ENCODE measurements at regions not wholly inside any gene's neighbourhood (a gene's known extent, or its start where the extent isn't known, plus 50 kb on each side); places are given as distances from the start of the nearest gene placed in this dataset.

- no peak overlapping the region for H3K4me2 ChIP-seq (ENCODE audit: low read length)
- no peaks in the 10 kb centered on the region for H3K79me2 ChIP-seq (ENCODE audit: control insufficient read depth, low read length)
- TF ChIP-seq EZH2phosphoT487 (IDR thresholded peaks at IDR 0.05; ENCODE audit: borderline replicate concordance, low read length), result no peak
- no peak for TF ChIP-seq CTCF (IDR thresholded peaks at IDR 0.05; ENCODE audit: low read depth, low read length, poor library complexity, severe bottlenecking)
- H3K36me3 ChIP-seq (ENCODE audit: control insufficient read depth, low read length), result no peaks in the 10 kb centered on the region
- no peaks in the 10 kb centered on the region for H3F3A ChIP-seq (ENCODE audit: control insufficient read depth, insufficient read depth)
- no peaks in the 10 kb centered on the region for H4K20me1 ChIP-seq (ENCODE audit: control insufficient read depth, insufficient read depth, low read depth, low read length)
- H3K4me1 ChIP-seq (ENCODE audit: control insufficient read depth, low read length), result peaks cover 71% of the 10 kb centered on the region
- no peaks in the 10 kb centered on the region for H3K9me2 ChIP-seq (replicated peaks; ENCODE audit: control insufficient read depth, low read length)
- H3K9me3 ChIP-seq (ENCODE audit: control insufficient read depth, insufficient read depth, low read length), result no peaks in the 10 kb centered on the region
- no peaks in the 10 kb centered on the region for H3K27me3 ChIP-seq (ENCODE audit: control insufficient read depth, low read length)
- no peak overlapping the region for H3K27ac ChIP-seq (ENCODE audit: low read depth, low read length)
- H3K4me3 ChIP-seq (ENCODE audit: low read length), result no peak overlapping the region
These were observed 92.7 kb upstream of the BOD1 start for GRCh38 chr5:173709145-173709544.

GRCh38 chr5:173709761-173710160, 93.3 kb upstream of the BOD1 start:
- Histone ChIP-seq H3K79me2 (ENCODE audit: control insufficient read depth, low read length) (no peaks in the 10 kb centered on the region), H3F3A (ENCODE audit: control insufficient read depth, insufficient read depth) (no peaks in the 10 kb centered on the region), H3K4me1 (ENCODE audit: control insufficient read depth, low read length) (peaks cover 77% of the 10 kb centered on the region), H3K4me3 (ENCODE audit: low read length) (no peak overlapping the region), H3K9me3 (ENCODE audit: control insufficient read depth, insufficient read depth, low read length) (no peaks in the 10 kb centered on the region), H3K4me2 (ENCODE audit: low read length) (no peak overlapping the region), H3K27me3 (ENCODE audit: control insufficient read depth, low read length) (no peaks in the 10 kb centered on the region), H3K9me2 (replicated peaks; ENCODE audit: control insufficient read depth, low read length) (no peaks in the 10 kb centered on the region), H3K36me3 (ENCODE audit: control insufficient read depth, low read length) (no peaks in the 10 kb centered on the region), H3K27ac (ENCODE audit: low read depth, low read length) (no peak overlapping the region), H4K20me1 (ENCODE audit: control insufficient read depth, insufficient read depth, low read depth, low read length) (no peaks in the 10 kb centered on the region)
- TF ChIP-seq CTCF (IDR thresholded peaks at IDR 0.05; ENCODE audit: low read depth, low read length, poor library complexity, severe bottlenecking) (no peak), EZH2phosphoT487 (IDR thresholded peaks at IDR 0.05; ENCODE audit: borderline replicate concordance, low read length) (no peak)

- H3K27ac ChIP-seq (ENCODE audit: low read depth, low read length), result no peak overlapping the region
- H3K79me2 ChIP-seq (ENCODE audit: control insufficient read depth, low read length), result no peaks in the 10 kb centered on the region
- H3K9me2 ChIP-seq (replicated peaks; ENCODE audit: control insufficient read depth, low read length), result no peaks in the 10 kb centered on the region
- H3F3A ChIP-seq (ENCODE audit: control insufficient read depth, insufficient read depth), result no peaks in the 10 kb centered on the region
- no peaks in the 10 kb centered on the region for H3K9me3 ChIP-seq (ENCODE audit: control insufficient read depth, insufficient read depth, low read length)
- H4K20me1 ChIP-seq (ENCODE audit: control insufficient read depth, insufficient read depth, low read depth, low read length), result no peaks in the 10 kb centered on the region
- H3K36me3 ChIP-seq (ENCODE audit: control insufficient read depth, low read length), result no peaks in the 10 kb centered on the region
- H3K4me1 ChIP-seq (ENCODE audit: control insufficient read depth, low read length), result peaks cover 81% of the 10 kb centered on the region
- no peak overlapping the region for H3K4me2 ChIP-seq (ENCODE audit: low read length)
- H3K27me3 ChIP-seq (ENCODE audit: control insufficient read depth, low read length), result no peaks in the 10 kb centered on the region
- H3K4me3 ChIP-seq (ENCODE audit: low read length), result no peak overlapping the region
- TF ChIP-seq CTCF (IDR thresholded peaks at IDR 0.05; ENCODE audit: low read depth, low read length, poor library complexity, severe bottlenecking) (no peak), EZH2phosphoT487 (IDR thresholded peaks at IDR 0.05; ENCODE audit: borderline replicate concordance, low read length) (no peak)
These were observed 94.1 kb upstream of the BOD1 start for GRCh38 chr5:173710528-173710927.

- H3K4me1 ChIP-seq (ENCODE audit: control insufficient read depth, low read length), result peaks cover 74% of the 10 kb centered on the region
- H3K4me2 ChIP-seq (ENCODE audit: low read length), result no peak overlapping the region
- H3K4me3 ChIP-seq (ENCODE audit: low read length), result no peak overlapping the region
- no peaks in the 10 kb centered on the region for H3K36me3 ChIP-seq (ENCODE audit: control insufficient read depth, low read length)
- H3K27me3 ChIP-seq (ENCODE audit: control insufficient read depth, low read length), result no peaks in the 10 kb centered on the region
- TF ChIP-seq CTCF (IDR thresholded peaks at IDR 0.05; ENCODE audit: low read depth, low read length, poor library complexity, severe bottlenecking), result no peak
- TF ChIP-seq EZH2phosphoT487 (IDR thresholded peaks at IDR 0.05; ENCODE audit: borderline replicate concordance, low read length), result no peak
- H3K9me3 ChIP-seq (ENCODE audit: control insufficient read depth, insufficient read depth, low read length), result no peaks in the 10 kb centered on the region
- H4K20me1 ChIP-seq (ENCODE audit: control insufficient read depth, insufficient read depth, low read depth, low read length), result no peaks in the 10 kb centered on the region
- no peaks in the 10 kb centered on the region for H3F3A ChIP-seq (ENCODE audit: control insufficient read depth, insufficient read depth)
- no peak overlapping the region for H3K27ac ChIP-seq (ENCODE audit: low read depth, low read length)
- no peaks in the 10 kb centered on the region for H3K79me2 ChIP-seq (ENCODE audit: control insufficient read depth, low read length)
- H3K9me2 ChIP-seq (replicated peaks; ENCODE audit: control insufficient read depth, low read length), result no peaks in the 10 kb centered on the region
These were observed 95.0 kb upstream of the BOD1 start for GRCh38 chr5:173711466-173711865.
